Prostate gland (tissue), 2 donors: ENCODE measurements at regions not wholly inside any gene's neighbourhood (a gene's known extent, or its start where the extent isn't known, plus 50 kb on each side); places are given as distances from the start of the nearest gene placed in this dataset.

ENCODE experiments used
- DNase-seq: peaks from one replicate; pipeline ENCODE4 v3.0.0-alpha.2; 2019; ENCODE audit warnings: low spot score
- H3K27ac ChIP-seq, 2 donors: fragments of 200-600 bp; sonication (generic); 2 replicates each; pipeline ENCODE4 v1.5.1; 2017 to 2019
- H3K27me3 ChIP-seq: fragments of 200-600 bp; sonication (generic); replicated peaks from 2 replicates; pipeline ENCODE4 v1.5.1; 2019; ENCODE audit not compliant: insufficient read depth
- H3K36me3 ChIP-seq, 2 donors: fragments of 200-600 bp; sonication (generic); 1 replicate in 1 of 2; 2 replicates in 1 of 2; pipeline versions ENCODE4 v1.5.1 to v1.8.1; 2017 to 2019
- H3K4me1 ChIP-seq: fragments of 200-600 bp; sonication (generic); replicated peaks from 2 replicates; pipeline ENCODE4 v1.5.1; 2019
- H3K4me3 ChIP-seq, 2 donors: fragments of 200-600 bp; sonication (generic); 2 replicates each; pipeline ENCODE4 v1.5.1; 2017 to 2019
- H3K9me3 ChIP-seq: fragments of 200-600 bp; sonication (generic); 2 replicates; pipeline ENCODE4 v1.5.1; 2017
- POLR2A ChIP-seq: fragments of 450-650 bp; IDR thresholded peaks from one replicate; pipeline ENCODE4 v1.6.1; 2016; ENCODE audit warnings: antibody characterized with exemption, mild to moderate bottlenecking
- POLR2AphosphoS5 ChIP-seq: sonication (generic); formaldehyde crosslinking; IDR thresholded peaks from one replicate; pipeline ENCODE4 v1.6.1; 2017; ENCODE audit warnings: antibody characterized with exemption
- WGBS: methylation state at CpG from one replicate; pipeline ENCODE4 v1.1.5; 2018; 5-methylcytosine and 5-hydroxymethylcytosine counted together
- intact Hi-C: fragments of 100-400 bp; cut with DNase I; formaldehyde crosslinking; loops from one replicate; pipeline ENCODE4 v1.14.2; 2022
- TF ChIP-seq, protein P1 (sequence below), 4 experiments: fragments of 200-600 bp in 2 of 4; fragments of 450-650 bp in 2 of 4; sonication (generic) in 2 of 4; IDR thresholded peaks; 1 replicate in 3 of 4; 2 replicates in 1 of 4; pipeline ENCODE4 v1.5.1; 2016 to 2019; ENCODE audit warnings: antibody characterized with exemption in 4 of 4, mild to moderate bottlenecking in 2 of 4, moderate library complexity in 2 of 4

DNA sequence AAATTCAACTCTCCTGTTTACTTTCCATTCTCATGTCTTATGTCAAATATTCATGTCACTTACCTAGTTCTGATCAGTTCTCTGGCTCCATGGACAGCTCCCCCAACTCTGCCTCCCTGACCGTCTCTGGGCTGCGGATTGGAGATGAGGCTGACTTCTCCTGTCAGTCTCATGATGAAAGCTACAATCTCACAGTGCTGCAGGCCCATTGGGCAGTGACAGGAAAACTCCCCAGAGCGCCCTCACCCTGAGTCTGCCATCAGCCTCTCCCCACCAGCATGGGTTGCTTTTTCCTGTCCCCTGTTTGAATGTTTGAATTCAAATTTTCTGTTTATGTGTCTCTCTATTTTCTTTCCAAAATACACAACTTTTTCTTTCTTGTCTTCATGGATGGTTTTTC lies 63.8 kb upstream of the TOP3B start:
- intact Hi-C loops = no loop called here
- Histone ChIP-seq H3K27ac (no peak overlapping the region), H3K4me3 (no peak overlapping the region), H3K4me1 (no peaks in the 10 kb centered on the region), H3K9me3 (no peaks in the 10 kb centered on the region), H3K27me3 (no peaks in the 10 kb centered on the region), H3K36me3 (no peaks in the 10 kb centered on the region)
- WGBS = 43% methylated on average over 3 of the region's 3 CpGs
- no peak for DNase-seq
- TF ChIP-seq POLR2AphosphoS5 (no peak), POLR2A (no peak)
- TF ChIP-seq, protein P1, sequence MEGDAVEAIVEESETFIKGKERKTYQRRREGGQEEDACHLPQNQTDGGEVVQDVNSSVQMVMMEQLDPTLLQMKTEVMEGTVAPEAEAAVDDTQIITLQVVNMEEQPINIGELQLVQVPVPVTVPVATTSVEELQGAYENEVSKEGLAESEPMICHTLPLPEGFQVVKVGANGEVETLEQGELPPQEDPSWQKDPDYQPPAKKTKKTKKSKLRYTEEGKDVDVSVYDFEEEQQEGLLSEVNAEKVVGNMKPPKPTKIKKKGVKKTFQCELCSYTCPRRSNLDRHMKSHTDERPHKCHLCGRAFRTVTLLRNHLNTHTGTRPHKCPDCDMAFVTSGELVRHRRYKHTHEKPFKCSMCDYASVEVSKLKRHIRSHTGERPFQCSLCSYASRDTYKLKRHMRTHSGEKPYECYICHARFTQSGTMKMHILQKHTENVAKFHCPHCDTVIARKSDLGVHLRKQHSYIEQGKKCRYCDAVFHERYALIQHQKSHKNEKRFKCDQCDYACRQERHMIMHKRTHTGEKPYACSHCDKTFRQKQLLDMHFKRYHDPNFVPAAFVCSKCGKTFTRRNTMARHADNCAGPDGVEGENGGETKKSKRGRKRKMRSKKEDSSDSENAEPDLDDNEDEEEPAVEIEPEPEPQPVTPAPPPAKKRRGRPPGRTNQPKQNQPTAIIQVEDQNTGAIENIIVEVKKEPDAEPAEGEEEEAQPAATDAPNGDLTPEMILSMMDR (IDR thresholded peaks at IDR 0.05) = no peak

DNA sequence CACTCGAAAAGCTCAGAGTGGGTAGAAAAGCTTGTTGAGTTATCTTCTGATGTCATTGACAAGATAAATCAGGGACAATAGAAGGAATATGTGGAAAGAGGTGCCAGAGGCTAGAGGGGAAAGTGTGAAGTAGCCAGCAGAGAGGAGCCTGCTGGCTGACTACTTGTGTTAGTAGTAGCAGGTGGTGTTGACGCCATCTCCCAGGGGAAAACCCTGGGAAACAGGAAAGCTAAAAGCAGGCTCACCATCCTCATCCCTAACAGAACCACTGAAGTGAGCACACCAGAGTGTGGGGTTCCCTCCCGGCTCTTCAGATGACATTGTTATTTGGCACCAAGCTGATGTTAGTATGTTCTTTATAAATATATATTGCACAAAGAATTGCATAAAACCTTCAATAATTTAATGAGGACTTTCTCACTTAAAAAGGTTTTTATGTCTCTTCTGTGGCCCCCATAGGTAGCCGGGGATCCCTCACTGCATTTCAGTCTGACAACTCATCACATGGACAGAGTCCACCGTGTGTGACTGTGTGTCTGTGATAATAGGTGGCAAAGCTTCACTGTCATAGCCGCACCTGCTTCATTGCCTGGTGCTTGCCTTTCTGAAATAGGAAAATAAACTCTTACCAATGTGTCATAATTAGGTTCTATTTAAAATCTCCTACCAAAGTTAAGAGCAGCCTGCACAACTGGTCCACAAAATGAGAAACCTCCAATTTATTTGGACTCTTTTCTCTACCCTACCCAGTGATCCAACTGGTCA lies 63.2 kb upstream of the TOP3B start:
- no peaks in the 10 kb centered on the region for H3K27me3 ChIP-seq
- no peak for DNase-seq
- 71% methylated on average over 6 of the region's 6 CpGs for WGBS
- H3K4me1 ChIP-seq = no peaks in the 10 kb centered on the region
- no peak overlapping the region for H3K4me3 ChIP-seq
- intact Hi-C loops = no loop called here
- no peaks in the 10 kb centered on the region for H3K9me3 ChIP-seq
- TF ChIP-seq, protein P1 (IDR thresholded peaks at IDR 0.05) = no peak
- no peak for TF ChIP-seq POLR2AphosphoS5
- no peak for TF ChIP-seq POLR2A
- no peaks in the 10 kb centered on the region for H3K36me3 ChIP-seq
- no peak overlapping the region for H3K27ac ChIP-seq

DNA sequence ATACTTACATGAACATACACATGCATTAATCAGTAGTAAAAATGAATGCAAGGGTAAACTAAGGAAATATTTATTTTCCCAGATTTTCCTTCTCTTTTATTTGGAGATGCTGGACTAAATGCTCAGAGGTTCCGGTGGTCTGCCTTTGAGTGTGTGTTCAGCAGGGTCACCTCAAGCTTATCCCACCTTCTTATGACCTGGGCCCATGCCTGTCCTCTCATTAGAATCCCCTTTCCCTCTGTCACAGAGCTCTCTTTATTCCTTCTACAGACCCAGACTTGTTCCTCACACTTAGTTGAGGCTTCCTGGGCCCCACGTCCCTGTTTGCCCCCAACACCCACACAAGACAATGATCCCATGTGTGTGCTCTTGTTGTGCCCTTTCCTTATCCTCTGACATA lies 61.6 kb upstream of the TOP3B start:
- no peak overlapping the region for H3K27ac ChIP-seq
- DNase-seq = no peak
- H3K9me3 ChIP-seq = no peaks in the 10 kb centered on the region
- TF ChIP-seq POLR2A = no peak
- TF ChIP-seq POLR2AphosphoS5 = no peak
- WGBS = 73% methylated on average over 2 of the region's 2 CpGs
- no peaks in the 10 kb centered on the region for H3K36me3 ChIP-seq
- H3K4me3 ChIP-seq = no peak overlapping the region
- intact Hi-C loops = no loop called here
- H3K27me3 ChIP-seq = no peaks in the 10 kb centered on the region
- no peaks in the 10 kb centered on the region for H3K4me1 ChIP-seq

DNA sequence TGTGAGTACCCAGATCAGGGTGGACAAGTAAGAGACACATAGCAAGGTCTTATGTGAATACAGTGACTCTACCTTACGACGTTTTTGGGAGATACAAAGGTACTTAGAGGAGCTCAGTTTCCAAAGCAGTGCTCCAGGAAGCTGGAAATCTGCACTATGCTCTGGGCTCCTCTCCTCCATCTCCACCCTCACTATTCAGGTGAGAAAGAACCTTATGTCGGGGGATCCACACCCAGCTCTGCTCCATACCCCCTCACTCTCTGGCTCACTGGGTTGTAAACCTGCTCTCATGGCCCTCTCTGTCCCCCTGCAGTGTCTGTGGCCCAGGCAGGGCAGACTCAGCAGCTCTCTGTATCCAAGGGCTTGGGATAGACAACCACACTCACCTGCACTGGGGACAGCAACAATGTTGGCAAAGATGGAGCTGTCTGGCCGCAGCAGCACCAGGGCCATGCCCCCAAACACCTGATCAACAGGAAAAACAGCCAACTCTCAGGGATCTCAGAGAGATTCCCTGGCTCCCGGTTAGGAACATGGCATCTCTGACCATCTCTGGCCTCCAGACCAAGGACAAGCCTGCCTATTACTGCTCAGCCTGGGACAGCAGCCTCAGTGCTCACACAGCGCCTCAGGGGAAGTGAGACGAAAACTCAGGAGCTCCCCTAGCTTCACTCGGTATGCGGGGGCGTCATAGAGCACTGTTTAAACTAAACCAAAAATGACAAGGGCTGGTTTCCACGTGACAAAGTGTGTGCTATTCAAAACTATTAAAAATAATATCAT lies 60.9 kb upstream of the TOP3B start:
- no peaks in the 10 kb centered on the region for H3K4me1 ChIP-seq
- intact Hi-C loops = no loop called here
- TF ChIP-seq, protein P1 (IDR thresholded peaks at IDR 0.05) = no peak
- TF ChIP-seq POLR2A (no peak), POLR2AphosphoS5 (no peak)
- no peaks in the 10 kb centered on the region for H3K27me3 ChIP-seq
- no peak for DNase-seq
- H3K4me3 ChIP-seq = no peak overlapping the region
- no peaks in the 10 kb centered on the region for H3K9me3 ChIP-seq
- no peaks in the 10 kb centered on the region for H3K36me3 ChIP-seq
- H3K27ac ChIP-seq = no peak overlapping the region
- WGBS = 77% methylated on average over 11 of the region's 11 CpGs

DNA sequence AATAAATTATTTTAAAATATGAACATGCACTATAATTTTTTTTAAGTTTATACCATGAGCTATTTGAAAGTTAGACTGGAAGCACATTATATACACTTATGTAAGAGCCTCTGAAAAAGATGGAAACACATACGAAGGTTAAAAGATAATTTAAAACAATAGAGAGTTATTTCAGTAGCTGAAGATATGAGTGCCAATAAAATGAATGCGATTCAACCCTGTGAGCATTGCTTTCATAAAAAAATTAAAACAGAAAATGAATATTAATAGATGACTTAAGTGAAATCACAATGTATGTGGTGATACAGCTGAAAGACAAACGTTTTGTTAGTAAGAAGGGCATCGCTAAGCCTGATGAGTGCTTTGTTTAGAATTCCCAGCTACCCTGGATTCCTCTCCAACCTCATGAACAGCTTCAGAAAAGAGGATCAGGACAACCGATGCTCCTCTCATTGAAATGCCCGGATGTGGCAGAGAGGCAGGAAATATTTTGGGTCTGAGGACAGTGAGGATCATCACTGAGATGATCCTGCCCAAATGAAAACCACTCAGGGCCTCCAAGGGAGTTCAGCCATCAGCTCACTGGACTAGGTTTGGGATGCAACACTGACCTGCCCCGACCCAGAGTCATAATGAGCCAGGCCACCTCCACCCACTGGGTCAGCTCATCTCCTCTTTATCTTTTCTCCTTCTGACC lies 60.2 kb upstream of the TOP3B start:
- Histone ChIP-seq H3K4me3 (no peak overlapping the region), H3K27me3 (no peaks in the 10 kb centered on the region), H3K27ac (no peak overlapping the region), H3K9me3 (no peaks in the 10 kb centered on the region), H3K4me1 (no peaks in the 10 kb centered on the region), H3K36me3 (no peaks in the 10 kb centered on the region)
- DNase-seq = no peak
- TF ChIP-seq POLR2A (no peak), POLR2AphosphoS5 (no peak)
- TF ChIP-seq, protein P1 (IDR thresholded peaks at IDR 0.05) = no peak
- 64% methylated on average over 7 of the region's 7 CpGs for WGBS
- intact Hi-C loops = no loop called here
